ENCODE measurements at regions not wholly inside any gene's neighbourhood (a gene's known extent, or its start where the extent isn't known, plus 50 kb on each side); places are given as distances from the start of the nearest gene placed in this dataset.

DNA sequence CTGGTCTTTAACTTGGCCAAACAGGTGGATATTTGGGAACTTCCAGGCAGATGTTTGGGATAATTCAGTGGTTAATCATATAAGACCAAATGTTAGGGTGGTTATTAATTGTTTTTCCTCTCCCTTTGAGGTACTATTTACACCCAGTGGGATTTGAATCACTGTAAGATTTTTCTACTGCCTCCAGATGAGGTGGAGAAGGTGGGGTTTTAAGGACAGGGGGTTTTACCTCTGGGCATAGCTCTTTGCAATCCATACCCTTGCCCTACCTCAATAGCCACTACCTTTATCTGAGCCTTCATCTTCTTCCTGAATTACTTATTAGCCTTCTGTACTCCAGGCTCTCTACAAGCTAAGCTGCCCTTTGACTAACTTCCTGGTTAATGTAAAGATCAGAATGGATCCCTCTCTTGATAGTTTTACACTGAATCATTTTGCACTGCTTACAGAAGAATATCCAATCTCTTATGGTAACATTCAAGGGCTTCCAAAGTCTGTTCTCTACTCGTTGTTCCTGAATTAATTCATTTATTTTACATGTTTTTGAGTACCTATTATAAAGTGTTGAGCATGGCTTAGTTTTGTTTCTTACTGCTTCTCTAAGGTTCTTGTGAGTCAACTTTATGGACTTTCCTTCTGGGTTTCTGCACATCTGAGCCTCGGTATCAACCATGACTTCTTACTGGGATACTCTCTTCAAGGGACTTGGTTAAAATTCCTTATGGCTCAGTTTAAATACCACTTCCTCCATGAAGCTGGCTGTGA is 331.2 kb upstream of the TBL1XR1 start:
- POLR2A ChIA-PET (ENCODE audit: unreplicated experiment) = no interaction called here
- intact Hi-C loops (cut with micrococcal nuclease) = loop anchor here (5.0 kb wide), 2 partner anchors 89 to 331 kb away; partner anchors contain the start of gene TBL1XR1

DNA sequence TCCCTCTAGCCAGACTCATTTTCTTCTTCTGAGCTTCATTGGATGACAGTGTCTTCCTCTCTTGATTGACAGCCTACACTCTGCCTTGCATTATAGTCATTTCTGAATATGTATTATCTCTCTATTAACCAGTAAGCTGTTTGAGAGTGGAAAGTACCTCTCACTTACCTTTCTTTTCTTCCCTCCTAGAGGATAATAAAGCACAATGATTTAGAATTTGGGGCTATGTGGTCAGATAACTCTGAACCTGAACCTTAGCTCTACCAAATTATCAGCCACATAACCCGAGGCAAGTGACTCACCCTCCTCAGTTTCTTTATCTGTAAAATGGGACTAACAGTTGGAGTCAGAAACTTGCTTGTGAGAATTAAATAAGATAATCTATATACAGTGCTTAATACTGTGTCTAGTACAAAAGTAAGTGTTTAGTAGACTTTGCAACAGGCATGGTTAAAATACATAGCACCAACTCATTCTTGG is 331.8 kb upstream of the TBL1XR1 start:
- CTCF ChIA-PET = no interaction called here
- intact Hi-C loops (cut with micrococcal nuclease) = loop anchor here (5.0 kb wide), 2 partner anchors 88 to 332 kb away; partner anchors contain the start of gene TBL1XR1
- H3K27ac ChIP-seq (ENCODE audit: low read length) = no peak overlapping the region

More for the DNA sequence above, 331.2 kb upstream of the TBL1XR1 start:
- Histone ChIP-seq H3K27me3 (ENCODE audit: low read length) (no peaks in the 10 kb centered on the region), H3K9ac (ENCODE audit: low read length) (no peak overlapping the region), H3K36me3 (ENCODE audit: low read depth, low read length) (no peaks in the 10 kb centered on the region), H4K20me1 (ENCODE audit: low read length) (no peaks in the 10 kb centered on the region), H3K79me2 (ENCODE audit: low read length) (no peaks in the 10 kb centered on the region), H3K4me3 (ENCODE audit: low read length) (no peak overlapping the region), H3K9me3 (ENCODE audit: low read length) (no peaks in the 10 kb centered on the region), H3K27ac (ENCODE audit: low read length) (no peak overlapping the region), H3K4me1 (ENCODE audit: insufficient read depth, low read length) (peaks cover 21% of the 10 kb centered on the region), H3K4me2 (ENCODE audit: low read length) (no peak overlapping the region), H3F3A (ENCODE audit: low read length, unreplicated experiment) (no peaks in the 10 kb centered on the region), H3K9me2 (replicated peaks; ENCODE audit: low read length) (no peaks in the 10 kb centered on the region), H2AFZ (ENCODE audit: low read length) (no peak overlapping the region)
- no peak for TF ChIP-seq EZH2phosphoT487 (IDR thresholded peaks at IDR 0.05; ENCODE audit: borderline replicate concordance, low read length)
- TF ChIP-seq EZH2 (IDR thresholded peaks at IDR 0.05; ENCODE audit: low read length, unreplicated experiment) = no peak
- TF ChIP-seq, protein P1, sequence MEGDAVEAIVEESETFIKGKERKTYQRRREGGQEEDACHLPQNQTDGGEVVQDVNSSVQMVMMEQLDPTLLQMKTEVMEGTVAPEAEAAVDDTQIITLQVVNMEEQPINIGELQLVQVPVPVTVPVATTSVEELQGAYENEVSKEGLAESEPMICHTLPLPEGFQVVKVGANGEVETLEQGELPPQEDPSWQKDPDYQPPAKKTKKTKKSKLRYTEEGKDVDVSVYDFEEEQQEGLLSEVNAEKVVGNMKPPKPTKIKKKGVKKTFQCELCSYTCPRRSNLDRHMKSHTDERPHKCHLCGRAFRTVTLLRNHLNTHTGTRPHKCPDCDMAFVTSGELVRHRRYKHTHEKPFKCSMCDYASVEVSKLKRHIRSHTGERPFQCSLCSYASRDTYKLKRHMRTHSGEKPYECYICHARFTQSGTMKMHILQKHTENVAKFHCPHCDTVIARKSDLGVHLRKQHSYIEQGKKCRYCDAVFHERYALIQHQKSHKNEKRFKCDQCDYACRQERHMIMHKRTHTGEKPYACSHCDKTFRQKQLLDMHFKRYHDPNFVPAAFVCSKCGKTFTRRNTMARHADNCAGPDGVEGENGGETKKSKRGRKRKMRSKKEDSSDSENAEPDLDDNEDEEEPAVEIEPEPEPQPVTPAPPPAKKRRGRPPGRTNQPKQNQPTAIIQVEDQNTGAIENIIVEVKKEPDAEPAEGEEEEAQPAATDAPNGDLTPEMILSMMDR (conservative IDR thresholded peaks at IDR 0.05; ENCODE audit: low read depth, low read length) = no peak
- no TSS peak for BruUV-seq (replicated peaks)
- no peak for ATAC-seq
- DNase-seq = peak; percentile 35
- CTCF ChIA-PET = no interaction called here

More for the DNA sequence above, 331.8 kb upstream of the TBL1XR1 start:
- H3K4me2 ChIP-seq (ENCODE audit: low read length) = no peak overlapping the region
- H3K79me2 ChIP-seq (ENCODE audit: low read length) = no peaks in the 10 kb centered on the region
- no peaks in the 10 kb centered on the region for H3K36me3 ChIP-seq (ENCODE audit: low read depth, low read length)
- no peak overlapping the region for H3K4me3 ChIP-seq (ENCODE audit: low read length)
- H3K9me2 ChIP-seq (replicated peaks; ENCODE audit: low read length) = no peaks in the 10 kb centered on the region
- POLR2A ChIA-PET (ENCODE audit: unreplicated experiment) = no interaction called here
- no TSS peak for BruUV-seq (replicated peaks)
- H3K9me3 ChIP-seq (ENCODE audit: low read length) = no peaks in the 10 kb centered on the region
- no peak overlapping the region for H2AFZ ChIP-seq (ENCODE audit: low read length)
- DNase-seq = no peak
- H4K20me1 ChIP-seq (ENCODE audit: low read length) = no peaks in the 10 kb centered on the region
- no peak for ATAC-seq
- H3K9ac ChIP-seq (ENCODE audit: low read length) = no peak overlapping the region
- peaks cover 15% of the 10 kb centered on the region for H3K4me1 ChIP-seq (ENCODE audit: insufficient read depth, low read length)
- H3K27me3 ChIP-seq (ENCODE audit: low read length) = no peaks in the 10 kb centered on the region
- H3F3A ChIP-seq (ENCODE audit: low read length, unreplicated experiment) = no peaks in the 10 kb centered on the region
- TF ChIP-seq EZH2 (IDR thresholded peaks at IDR 0.05; ENCODE audit: low read length, unreplicated experiment) (no peak), EZH2phosphoT487 (IDR thresholded peaks at IDR 0.05; ENCODE audit: borderline replicate concordance, low read length) (no peak)
- TF ChIP-seq, protein P1 (conservative IDR thresholded peaks at IDR 0.05; ENCODE audit: low read depth, low read length) = no peak

Measured in PC-3 (cell line).